Right lobe of liver (tissue), 4 donors: ENCODE measurements at regions not wholly inside any gene's neighbourhood (a gene's known extent, or its start where the extent isn't known, plus 50 kb on each side); places are given as distances from the start of the nearest gene placed in this dataset.

ENCODE experiments used
- POLR2A ChIP-seq: fragments of 450-650 bp; IDR thresholded peaks from one replicate; pipeline ENCODE4 v1.6.1; 2017; ENCODE audit warnings: antibody characterized with exemption, mild to moderate bottlenecking
- TF ChIP-seq, protein P1 (sequence below), 4 donors: fragments of 200-600 bp in 3 of 4; fragments of 450-650 bp in 1 of 4; IDR thresholded peaks; one replicate each; pipeline versions ENCODE4 v1.5.1 to v1.8.0; 2016 to 2022; ENCODE audit warnings: antibody characterized with exemption in 4 of 4, mild to moderate bottlenecking in 2 of 4
- donor health status: DM: no; HTN: no; CAD: no.
- donor health status: DM: no; HTN: no; CAD: no.
- donor health status: DM: no; HTN: yes; CAD: no.

DNA sequence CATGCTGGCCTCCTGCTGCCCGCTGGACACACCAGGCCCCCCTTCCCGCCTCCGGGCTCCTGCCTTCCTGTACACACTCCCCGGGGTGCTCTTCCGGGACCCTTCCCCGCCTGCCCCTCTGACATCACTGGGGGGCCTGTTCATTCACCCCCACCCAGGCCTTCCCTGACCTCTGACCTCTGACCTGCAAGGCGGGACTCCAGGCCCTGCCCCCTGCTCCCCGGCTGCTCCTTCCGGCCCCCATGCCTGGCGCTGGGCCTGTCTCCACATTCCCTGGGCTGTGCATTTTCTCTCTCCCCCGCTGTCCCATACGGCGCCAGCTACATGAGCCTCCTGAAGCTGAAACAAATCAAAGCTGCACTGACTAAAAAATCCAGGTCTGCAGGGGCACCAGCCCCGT lies 71.6 kb upstream of the GATA5 start:
- TF ChIP-seq, protein P1, sequence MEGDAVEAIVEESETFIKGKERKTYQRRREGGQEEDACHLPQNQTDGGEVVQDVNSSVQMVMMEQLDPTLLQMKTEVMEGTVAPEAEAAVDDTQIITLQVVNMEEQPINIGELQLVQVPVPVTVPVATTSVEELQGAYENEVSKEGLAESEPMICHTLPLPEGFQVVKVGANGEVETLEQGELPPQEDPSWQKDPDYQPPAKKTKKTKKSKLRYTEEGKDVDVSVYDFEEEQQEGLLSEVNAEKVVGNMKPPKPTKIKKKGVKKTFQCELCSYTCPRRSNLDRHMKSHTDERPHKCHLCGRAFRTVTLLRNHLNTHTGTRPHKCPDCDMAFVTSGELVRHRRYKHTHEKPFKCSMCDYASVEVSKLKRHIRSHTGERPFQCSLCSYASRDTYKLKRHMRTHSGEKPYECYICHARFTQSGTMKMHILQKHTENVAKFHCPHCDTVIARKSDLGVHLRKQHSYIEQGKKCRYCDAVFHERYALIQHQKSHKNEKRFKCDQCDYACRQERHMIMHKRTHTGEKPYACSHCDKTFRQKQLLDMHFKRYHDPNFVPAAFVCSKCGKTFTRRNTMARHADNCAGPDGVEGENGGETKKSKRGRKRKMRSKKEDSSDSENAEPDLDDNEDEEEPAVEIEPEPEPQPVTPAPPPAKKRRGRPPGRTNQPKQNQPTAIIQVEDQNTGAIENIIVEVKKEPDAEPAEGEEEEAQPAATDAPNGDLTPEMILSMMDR (IDR thresholded peaks at IDR 0.05), result no peak
- no peak for TF ChIP-seq POLR2A
